Stimulated activated naive CD8-positive, alpha-beta T cell treated with anti-CD3 and anti-CD28 coated beads, Interleukin-15, amount 100 ng/mL, for 72 hours (primary cell): ENCODE measurements at regions not wholly inside any gene's neighbourhood (a gene's known extent, or its start where the extent isn't known, plus 50 kb on each side); places are given as distances from the start of the nearest gene placed in this dataset.
A peak's percentile ranks its signal among the peaks of the same experiment; 100 is the strongest.
"Not testable (repeated sequence)": the region's sequence is repeated elsewhere in the genome, so short reads cannot be mapped to it uniquely, and the experiment has no call there.

Source experiments
- ATAC-seq: fragments of 150-1000 bp; cut with Tn5 transposase; 2 replicates; pipeline ENCODE4 v1.10.0; 2021; ENCODE audit warnings: mild to moderate bottlenecking, moderate library complexity
- DNase-seq, 2 donors: peaks; one replicate each; pipeline ENCODE4 v3.0.0; 2021 to 2022
- H3K27ac Mint-ChIP-seq, 2 donors: one replicate each; pipeline ENCODE4 v1.8.0; 2022; ENCODE audit warnings: mild to moderate bottlenecking in 2 of 2, mixed read lengths in 2 of 2, moderate library complexity in 2 of 2
- H3K27me3 Mint-ChIP-seq: one replicate; pipeline ENCODE4 v1.8.0; 2022; ENCODE audit warnings: mixed read lengths
- H3K4me1 Mint-ChIP-seq: one replicate; pipeline ENCODE4 v1.8.0; 2022; ENCODE audit warnings: mild to moderate bottlenecking, mixed read lengths
- H3K4me3 Mint-ChIP-seq, 2 donors: one replicate each; pipeline ENCODE4 v1.8.0; 2022; ENCODE audit warnings: mild to moderate bottlenecking in 2 of 2, mixed read lengths in 2 of 2, moderate library complexity in 1 of 2
- H3K9me3 Mint-ChIP-seq, 2 donors: one replicate each; pipeline ENCODE4 v1.8.0; 2022; ENCODE audit warnings: mixed read lengths in 2 of 2

DNA sequence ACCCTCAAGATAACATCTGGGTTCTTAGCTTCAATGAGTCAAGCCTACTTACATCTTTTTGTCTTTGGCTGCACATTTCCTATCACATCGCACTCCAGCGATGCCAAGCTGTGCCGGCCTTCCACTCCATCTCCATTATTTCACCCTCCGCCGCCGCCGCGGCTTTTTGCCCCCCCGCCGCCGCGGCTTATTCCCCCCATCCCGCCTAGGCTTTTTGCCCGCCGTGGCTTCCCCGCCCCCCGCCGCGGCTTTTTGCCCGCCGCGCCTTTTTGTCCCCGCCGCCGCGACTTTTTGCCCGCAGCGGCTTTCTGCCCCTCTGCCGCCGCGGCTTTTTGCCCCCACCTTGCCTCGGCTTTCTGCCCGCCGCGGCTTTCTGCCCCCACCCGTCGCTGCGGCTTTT, 50.8 kb downstream of the PPIAL4E start:
- ATAC-seq, H3K9me3 Mint-ChIP-seq, H3K27ac Mint-ChIP-seq, H3K4me3 Mint-ChIP-seq, H3K4me1 Mint-ChIP-seq, H3K27me3 Mint-ChIP-seq: not testable (repeated sequence)
- peak in 1 of 2 donors; percentile 0 for DNase-seq
